ENCODE measurements at regions not wholly inside any gene's neighbourhood (a gene's known extent, or its start where the extent isn't known, plus 50 kb on each side); places are given as distances from the start of the nearest gene placed in this dataset.

GRCh38 chr10:10778959-10779358 is 238.7 kb upstream of the CELF2 start:
- DNase-seq (ENCODE audit: low read depth, low spot score), result no peak
- POLR2A ChIA-PET, result no interaction called here
- H3K27ac ChIP-seq (ENCODE audit: low read depth, low read length), result no peak overlapping the region
- H3K9me3 ChIP-seq (ENCODE audit: control insufficient read depth, insufficient read depth, low read length), result no peaks in the 10 kb centered on the region
- no peak overlapping the region for H3K4me3 ChIP-seq (ENCODE audit: low read depth, low read length)
- no peaks in the 10 kb centered on the region for H3K27me3 ChIP-seq (ENCODE audit: control insufficient read depth, insufficient read depth, low read length)
- CTCF ChIA-PET, result no interaction called here
- no peak for TF ChIP-seq CTCF (IDR thresholded peaks at IDR 0.05; ENCODE audit: low read depth, low read length)

- H3K4me3 ChIP-seq (ENCODE audit: low read depth, low read length), result no peak overlapping the region
- CTCF ChIA-PET, result no interaction called here
- H3K27me3 ChIP-seq (ENCODE audit: control insufficient read depth, insufficient read depth, low read length), result no peaks in the 10 kb centered on the region
- DNase-seq (ENCODE audit: low read depth, low spot score), result no peak
- POLR2A ChIA-PET, result no interaction called here
- no peaks in the 10 kb centered on the region for H3K9me3 ChIP-seq (ENCODE audit: control insufficient read depth, insufficient read depth, low read length)
- H3K27ac ChIP-seq (ENCODE audit: low read depth, low read length), result no peak overlapping the region
- TF ChIP-seq CTCF (IDR thresholded peaks at IDR 0.05; ENCODE audit: low read depth, low read length), result no peak
Measured at GRCh38 chr10:10779511-10779910, 238.2 kb upstream of the CELF2 start.

GRCh38 chr10:10780746-10781145 is 236.9 kb upstream of the CELF2 start:
- H3K27me3 ChIP-seq (ENCODE audit: control insufficient read depth, insufficient read depth, low read length), result no peaks in the 10 kb centered on the region
- H3K9me3 ChIP-seq (ENCODE audit: control insufficient read depth, insufficient read depth, low read length), result no peaks in the 10 kb centered on the region
- no peak overlapping the region for H3K4me3 ChIP-seq (ENCODE audit: low read depth, low read length)
- no peak overlapping the region for H3K27ac ChIP-seq (ENCODE audit: low read depth, low read length)
- no peak for DNase-seq (ENCODE audit: low read depth, low spot score)
- ChIA-PET POLR2A (no interaction called here), CTCF (no interaction called here)
- no peak for TF ChIP-seq CTCF (IDR thresholded peaks at IDR 0.05; ENCODE audit: low read depth, low read length)

GRCh38 chr10:10782603-10783002 is 235.1 kb upstream of the CELF2 start:
- no peak for TF ChIP-seq CTCF (IDR thresholded peaks at IDR 0.05; ENCODE audit: low read depth, low read length)
- ChIA-PET CTCF (no interaction called here), POLR2A (interaction anchor here (1.1 kb wide), 1 partner anchor 186 kb away, joined by 6 read pairs; no protein-coding TSS in a partner anchor)
- Histone ChIP-seq H3K4me3 (ENCODE audit: low read depth, low read length) (no peak overlapping the region), H3K9me3 (ENCODE audit: control insufficient read depth, insufficient read depth, low read length) (no peaks in the 10 kb centered on the region), H3K27me3 (ENCODE audit: control insufficient read depth, insufficient read depth, low read length) (no peaks in the 10 kb centered on the region), H3K27ac (ENCODE audit: low read depth, low read length) (no peak overlapping the region)
- no peak for DNase-seq (ENCODE audit: low read depth, low spot score)

GRCh38 chr10:10785627-10786026 is 232.0 kb upstream of the CELF2 start:
- no peak overlapping the region for H3K4me3 ChIP-seq (ENCODE audit: low read depth, low read length)
- H3K27ac ChIP-seq (ENCODE audit: low read depth, low read length), result no peak overlapping the region
- POLR2A ChIA-PET, result no interaction called here
- no peak for TF ChIP-seq CTCF (IDR thresholded peaks at IDR 0.05; ENCODE audit: low read depth, low read length)
- H3K9me3 ChIP-seq (ENCODE audit: control insufficient read depth, insufficient read depth, low read length), result no peaks in the 10 kb centered on the region
- DNase-seq (ENCODE audit: low read depth, low spot score), result no peak
- CTCF ChIA-PET, result no interaction called here
- no peaks in the 10 kb centered on the region for H3K27me3 ChIP-seq (ENCODE audit: control insufficient read depth, insufficient read depth, low read length)

Data from AG04450 (cell line).